Middle frontal gyrus (tissue), 1 donor: ENCODE measurements at regions not wholly inside any gene's neighbourhood (a gene's known extent, or its start where the extent isn't known, plus 50 kb on each side); places are given as distances from the start of the nearest gene placed in this dataset.
"Not testable (repeated sequence)": the region's sequence is repeated elsewhere in the genome, so short reads cannot be mapped to it uniquely, and the experiment has no call there.

Experiments
- DNase-seq: peaks from one replicate; pipeline ENCODE4 v3.0.0-alpha.2; 2015; ENCODE audit warnings: low spot score; ENCODE audit errors: extremely low spot score

- DNase-seq: no peak
Observed at GRCh38 chr21:31536138-31536537, 123.4 kb upstream of the SOD1 start.

GRCh38 chr21:31531967-31532366 is 127.5 kb upstream of the SOD1 start:
- DNase-seq: no peak

GRCh38 chr21:31530897-31531705 is 128.4 kb upstream of the SOD1 start:
- no peak for DNase-seq

DNA sequence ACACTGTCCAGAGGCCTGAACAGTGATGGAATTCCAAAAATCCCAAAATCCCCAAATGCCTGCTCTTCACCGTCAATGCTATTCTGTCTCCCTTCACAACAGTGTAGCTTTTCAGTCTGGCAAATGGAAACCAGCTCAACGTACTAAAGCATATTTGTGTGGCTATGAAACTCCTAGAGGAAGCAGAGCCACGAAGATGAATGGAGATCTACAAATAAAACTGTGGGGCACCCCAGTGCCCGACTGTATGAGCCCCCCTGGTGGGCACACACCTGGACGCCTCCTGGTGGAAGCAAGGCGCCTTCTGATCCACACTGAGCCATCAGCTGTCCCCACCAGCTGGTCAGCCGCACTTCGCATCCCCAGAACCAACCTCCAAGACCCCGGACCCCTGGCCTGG is 129.1 kb upstream of the SOD1 start:
- DNase-seq: no peak

GRCh38 chr21:31529406-31529805 is 130.1 kb upstream of the SOD1 start:
- no peak for DNase-seq

- DNase-seq: no peak
Observed at GRCh38 chr21:31526040-31526439, 133.5 kb upstream of the SOD1 start.

- DNase-seq: no peak
Observed at GRCh38 chr21:31524140-31524539, 135.4 kb upstream of the SOD1 start.

DNA sequence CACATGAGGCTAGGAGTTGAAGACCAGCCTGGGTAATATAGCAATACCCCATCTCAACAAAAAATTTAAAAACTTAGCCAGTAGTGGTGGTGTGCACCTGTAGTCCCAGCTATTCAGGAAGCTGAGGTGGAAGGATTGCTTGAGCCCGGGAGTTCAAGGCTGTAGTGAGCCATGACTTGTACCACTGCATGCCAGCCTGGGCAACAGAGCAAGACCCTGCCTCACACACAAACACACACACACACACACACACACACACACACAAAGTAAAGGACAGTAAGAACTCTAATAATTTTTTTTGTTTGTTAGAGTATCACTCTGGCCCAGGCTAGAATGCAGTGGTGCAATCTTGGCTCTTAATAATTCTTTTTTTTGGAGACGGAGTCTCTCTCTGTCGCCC is 138.0 kb upstream of the SOD1 start:
- no peak for DNase-seq

GRCh38 chr21:31520561-31521098 is 138.9 kb upstream of the SOD1 start:
- DNase-seq: no peak

DNA sequence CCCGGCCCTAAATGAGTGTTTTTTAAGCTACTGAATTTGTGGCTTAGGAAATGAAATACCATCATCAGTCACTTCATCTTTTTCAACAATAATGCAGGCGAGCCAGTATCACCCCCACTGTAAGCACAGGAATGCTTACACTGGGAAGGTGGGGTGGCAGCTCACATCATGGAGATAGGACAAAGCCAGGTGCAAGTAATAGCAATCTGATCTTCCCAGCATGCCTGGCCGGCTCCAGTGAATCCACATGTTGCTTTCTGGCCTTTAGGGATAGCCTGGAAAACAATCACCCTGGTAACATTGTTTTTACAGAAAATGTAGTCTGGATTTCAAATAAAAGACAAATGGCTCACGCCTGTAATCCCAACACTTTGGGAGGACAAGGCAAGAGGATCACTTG is 140.9 kb upstream of the SOD1 start:
- DNase-seq: no peak

DNA sequence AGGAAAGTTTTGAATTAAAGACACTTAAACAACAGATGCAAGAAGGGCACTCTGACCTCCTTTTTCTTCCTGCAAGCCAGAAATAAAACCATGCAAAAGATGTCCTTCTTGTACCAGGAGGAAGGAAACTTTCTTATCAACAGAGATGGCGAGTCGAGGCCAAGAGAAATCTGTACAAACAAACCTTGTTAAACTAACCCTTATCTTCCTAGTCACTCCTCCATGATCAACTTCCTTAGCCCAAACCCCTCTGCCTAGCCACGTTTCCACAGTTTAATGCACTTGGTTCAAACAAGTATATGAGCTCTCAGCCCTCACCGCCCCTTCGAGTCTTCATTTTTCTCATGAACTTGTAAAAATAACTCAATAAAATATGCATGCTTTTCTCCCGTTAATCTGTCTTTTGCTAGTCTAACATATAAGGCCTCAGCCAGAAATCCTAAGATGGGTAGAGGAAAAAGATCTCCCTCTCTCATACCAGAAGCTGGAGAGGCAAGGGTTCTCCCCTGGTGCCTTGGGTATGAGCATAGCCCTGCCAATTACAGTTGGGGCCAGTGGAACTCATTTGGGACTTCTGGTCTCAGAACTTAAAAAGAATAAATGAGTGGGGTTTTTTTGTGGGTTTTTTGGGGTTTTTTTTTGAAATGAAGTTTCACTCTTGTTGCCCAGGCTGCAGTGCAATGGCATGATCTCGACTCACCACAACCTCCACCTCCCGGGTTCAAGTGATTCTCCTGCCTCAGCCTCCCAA is 141.7 kb upstream of the SOD1 start:
- DNase-seq: no peak

DNA sequence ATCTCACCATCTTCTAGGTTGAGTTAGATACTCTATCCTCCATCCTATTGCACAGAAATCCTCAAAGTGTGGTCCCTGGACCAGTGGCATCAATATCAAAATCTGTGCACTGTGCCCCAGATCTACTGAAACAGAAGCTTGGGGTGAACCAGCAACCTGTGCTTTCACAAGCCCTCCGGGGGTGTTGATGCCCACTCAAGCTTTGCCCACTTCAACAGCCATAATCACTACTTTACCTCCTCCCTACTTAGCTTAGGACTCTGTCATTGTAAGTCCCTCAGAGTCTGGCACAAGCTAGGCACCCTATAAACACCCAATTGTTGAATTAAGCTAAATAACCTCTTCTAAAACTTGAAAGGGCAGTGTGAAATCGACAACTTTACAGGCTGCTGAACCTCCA is 144.2 kb upstream of the SOD1 start:
- DNase-seq: no peak

- DNase-seq: peak; percentile 75
Observed at GRCh38 chr21:31514598-31514997, 144.9 kb upstream of the SOD1 start.

- not testable (repeated sequence) for DNase-seq
Observed at GRCh38 chr21:31513541-31513940, 146.0 kb upstream of the SOD1 start.

DNA sequence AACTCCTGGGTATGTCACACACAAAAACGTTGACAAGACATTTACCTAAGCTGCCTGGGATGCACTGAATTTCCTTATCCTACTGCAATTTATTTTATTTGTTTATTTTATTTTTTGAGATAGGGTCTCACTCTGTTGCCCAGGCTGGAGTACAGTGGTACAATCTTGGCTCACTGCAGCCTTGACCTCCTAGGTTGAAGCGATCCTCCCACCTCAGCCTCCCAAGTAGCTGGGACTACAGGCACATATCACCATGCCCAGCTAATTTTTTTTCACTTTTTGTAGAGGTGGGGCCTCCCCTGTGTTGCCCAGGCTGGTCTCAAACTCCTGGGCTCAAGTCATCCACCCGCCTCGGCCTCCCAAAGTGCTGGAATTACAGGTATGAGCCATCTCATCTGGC is 147.5 kb upstream of the SOD1 start:
- not testable (repeated sequence) for DNase-seq

DNA sequence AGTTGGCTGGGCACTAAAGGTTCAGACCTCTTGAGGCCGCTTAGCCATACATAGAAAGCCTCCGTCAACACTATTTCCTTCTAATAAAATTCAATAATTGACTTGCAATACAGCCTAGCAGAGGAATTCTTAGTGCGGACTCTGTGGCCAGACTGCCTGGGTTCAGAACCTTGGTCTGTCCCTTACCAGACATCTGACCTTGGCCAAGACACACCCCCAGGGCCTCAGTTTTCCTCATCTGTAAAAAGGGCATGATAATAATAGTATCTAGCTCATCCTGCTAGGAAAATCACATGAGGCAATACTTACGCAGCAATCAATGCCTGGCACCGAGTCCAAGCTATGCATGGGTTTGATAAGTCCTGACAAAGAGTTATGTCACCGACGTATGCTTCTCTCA is 148.2 kb upstream of the SOD1 start:
- no peak for DNase-seq

DNA sequence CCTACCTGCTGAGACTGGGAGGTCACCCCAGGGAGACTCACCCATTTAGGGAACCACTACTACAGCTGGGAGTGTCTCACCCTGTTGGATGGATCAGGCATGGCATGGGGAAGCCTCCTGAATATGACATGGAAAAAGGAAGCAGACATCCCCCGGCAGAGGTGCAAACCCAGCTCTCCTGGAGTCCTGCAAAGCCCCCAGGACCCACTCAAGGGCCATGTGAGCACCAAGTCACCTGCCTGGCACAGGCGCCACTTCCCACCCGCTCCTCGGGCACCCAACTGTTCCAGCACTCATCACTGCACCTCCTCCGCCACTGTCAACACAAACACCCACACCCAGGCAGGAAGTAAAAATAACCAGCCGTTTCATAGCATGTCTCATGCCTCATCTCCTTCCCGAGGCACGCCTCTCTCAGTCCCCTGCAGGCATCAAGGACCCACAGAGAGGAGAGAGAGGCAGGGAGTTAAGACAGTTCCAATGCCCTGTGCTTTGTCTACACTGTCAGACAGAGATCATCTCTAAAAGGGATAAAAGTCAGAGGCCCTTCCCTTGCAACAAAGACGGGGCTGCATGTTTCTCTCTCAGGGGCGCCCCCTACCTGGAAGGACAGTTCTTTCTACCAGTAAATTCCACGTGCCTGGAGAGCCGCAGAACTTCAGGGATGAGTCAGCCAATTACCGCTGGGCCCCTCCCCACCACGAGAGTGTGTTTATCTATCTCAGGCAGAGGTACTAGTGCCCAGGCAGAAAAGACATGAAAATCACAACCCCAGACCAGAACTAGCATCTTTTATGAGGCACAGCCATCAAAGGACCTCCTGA is 150.1 kb upstream of the SOD1 start:
- no peak for DNase-seq

- DNase-seq: no peak
Observed at GRCh38 chr21:31505975-31506374, 153.5 kb upstream of the SOD1 start.

- no peak for DNase-seq
Observed at GRCh38 chr21:31503939-31504338, 155.6 kb upstream of the SOD1 start.

GRCh38 chr21:31503467-31503866 is 156.0 kb upstream of the SOD1 start:
- DNase-seq: no peak

DNA sequence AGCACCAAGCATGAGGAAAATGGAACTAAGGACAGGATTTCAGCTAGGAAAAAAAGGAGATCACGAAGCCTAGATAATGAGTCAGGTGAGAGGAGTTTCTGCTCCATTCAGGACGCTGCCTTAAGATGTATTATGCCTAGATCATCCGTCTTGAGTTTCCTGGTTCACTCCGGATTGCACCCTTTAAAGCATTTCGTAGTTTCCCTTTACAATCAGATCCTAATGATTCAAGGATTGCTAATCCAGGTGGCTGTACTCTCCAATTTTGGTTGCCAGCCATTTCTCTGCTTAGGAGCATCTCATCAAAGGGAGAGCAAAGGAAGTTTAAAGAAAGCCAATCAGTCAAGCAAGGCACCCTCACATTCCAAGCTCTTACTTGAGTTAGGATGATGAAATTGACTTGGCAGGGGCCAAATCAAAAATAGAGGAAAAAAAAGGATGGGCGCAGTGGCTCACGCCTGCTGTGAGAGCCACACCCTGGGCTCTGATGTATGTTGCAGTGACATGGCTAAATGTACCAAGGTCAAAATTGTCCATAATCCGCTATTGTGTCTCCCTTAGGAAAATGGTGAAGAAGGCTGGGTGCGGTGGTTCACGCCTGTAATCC is 156.9 kb upstream of the SOD1 start:
- no peak for DNase-seq
